A204.1 (cell line): ENCODE measurements at regions not wholly inside any gene's neighbourhood (a gene's known extent, or its start where the extent isn't known, plus 50 kb on each side); places are given as distances from the start of the nearest gene placed in this dataset.
"Not testable (repeated sequence)": the region's sequence is repeated elsewhere in the genome, so short reads cannot be mapped to it uniquely, and the experiment has no call there.

Experiments
- FAIRE-seq: peaks from 2 replicates; lab custom pipeline; 2012; peaks lifted over from hg19 to GRCh38; lab: Jason Lieb, UNC

DNA sequence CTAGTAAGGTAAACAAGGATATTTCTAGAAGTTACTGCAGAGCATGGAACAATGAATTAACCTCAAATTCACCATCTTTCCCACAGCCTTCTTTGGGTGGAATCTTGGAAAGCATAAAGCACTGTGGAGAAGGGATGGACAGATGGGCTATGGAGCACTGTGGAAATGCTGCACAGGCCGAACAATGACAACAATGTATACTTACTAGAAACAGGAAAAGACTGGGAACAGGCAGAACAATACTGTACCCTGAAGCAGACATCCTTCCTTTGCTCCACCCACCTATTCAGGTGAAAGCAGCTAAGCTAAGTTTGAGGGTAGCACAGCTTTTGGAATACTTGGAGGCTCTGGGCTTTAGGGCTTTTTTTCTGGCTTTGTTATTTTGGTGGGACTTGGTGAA, 250.6 kb upstream of the KLF8 start:
- FAIRE-seq: no peak

DNA sequence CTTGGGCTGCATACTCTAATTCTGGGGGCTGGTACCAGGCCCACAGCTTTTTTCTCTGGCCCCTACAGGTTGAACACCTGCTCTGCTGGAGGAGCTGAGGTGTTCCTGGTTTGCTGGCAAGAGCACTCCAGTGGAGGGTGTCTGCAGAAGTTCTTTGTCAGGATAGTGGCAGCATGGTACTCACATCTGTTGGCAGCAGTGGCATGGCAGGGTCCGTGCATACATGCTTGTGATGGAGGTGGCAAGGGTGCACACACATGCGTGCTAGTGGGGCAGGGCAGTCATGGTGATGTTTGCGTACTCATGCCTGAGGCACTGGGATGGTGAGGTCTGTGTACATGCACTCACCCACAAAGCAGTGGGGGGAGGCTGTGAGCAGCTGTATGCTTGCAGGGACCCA, 235.5 kb upstream of the KLF8 start:
- no peak for FAIRE-seq

DNA sequence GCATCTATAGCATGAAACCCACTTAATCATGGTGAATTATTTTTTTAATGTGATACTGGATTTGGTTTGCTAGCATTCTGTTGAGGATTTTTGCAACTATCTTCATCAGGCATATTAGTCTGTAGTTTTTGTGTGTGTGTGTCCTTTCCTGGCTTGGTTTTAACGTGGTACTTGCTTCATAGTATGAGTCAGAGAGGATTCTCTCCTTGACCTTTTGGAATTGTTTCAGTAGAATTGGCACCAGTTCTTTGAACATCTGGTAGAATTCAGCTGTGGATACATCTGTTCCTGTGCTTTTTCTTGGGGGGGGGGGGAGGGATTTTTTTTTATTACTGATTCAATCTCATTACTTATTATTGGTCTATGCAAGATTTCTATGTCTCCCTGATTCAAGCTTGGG, 232.0 kb upstream of the KLF8 start:
- FAIRE-seq: no peak

DNA sequence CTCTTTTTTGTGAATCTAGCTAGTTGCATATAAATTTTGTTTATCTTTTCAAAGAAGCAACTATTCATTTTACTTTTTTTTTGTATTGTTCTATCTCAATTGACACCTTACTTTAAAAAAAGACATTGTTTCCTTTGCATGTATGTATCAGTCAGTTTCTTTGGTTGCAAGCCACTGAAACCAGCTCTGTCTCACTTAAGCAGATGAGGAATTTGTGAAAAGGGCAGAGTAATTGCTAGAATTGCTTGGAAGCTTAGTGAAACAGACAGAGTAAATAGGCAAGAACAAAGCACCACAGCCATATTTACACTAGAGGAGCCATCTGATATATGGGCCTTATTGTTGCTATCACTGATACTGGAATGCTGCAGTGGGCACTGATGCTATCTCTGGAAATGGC, 231.4 kb upstream of the KLF8 start:
- no peak for FAIRE-seq

DNA sequence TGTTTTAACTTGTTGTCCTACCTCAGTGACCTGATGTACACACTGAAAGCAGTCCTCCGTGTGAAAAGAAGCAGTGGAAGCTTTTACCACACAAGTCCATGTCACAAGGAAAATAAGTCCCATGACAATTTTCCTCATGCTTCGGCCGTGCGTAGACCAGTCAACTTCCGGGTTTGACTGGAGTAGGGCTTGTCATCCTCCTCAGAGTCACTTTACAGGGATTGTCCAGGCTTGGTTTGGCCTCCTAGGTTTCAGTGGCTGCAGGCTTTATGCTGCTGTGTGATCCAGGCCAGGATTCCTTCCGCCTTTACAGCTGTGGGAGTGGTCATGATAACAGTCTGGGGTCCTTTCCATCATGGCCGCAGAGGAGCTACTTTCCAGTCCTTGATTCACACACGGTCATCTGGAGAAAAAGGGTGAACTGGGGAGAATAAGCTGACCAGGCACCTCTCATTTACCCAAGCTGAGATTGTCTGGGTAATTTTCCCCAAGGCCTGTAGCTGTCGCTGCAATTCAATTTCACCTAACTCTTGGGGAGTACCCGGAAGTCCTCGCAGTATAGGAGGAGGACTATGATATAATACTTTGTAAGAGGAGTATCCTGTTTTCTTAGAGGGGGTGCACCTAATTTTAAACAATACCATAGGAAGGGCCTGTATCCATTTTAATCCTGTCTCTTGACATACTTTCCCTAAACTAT, 206.1 kb upstream of the KLF8 start:
- no peak for FAIRE-seq

DNA sequence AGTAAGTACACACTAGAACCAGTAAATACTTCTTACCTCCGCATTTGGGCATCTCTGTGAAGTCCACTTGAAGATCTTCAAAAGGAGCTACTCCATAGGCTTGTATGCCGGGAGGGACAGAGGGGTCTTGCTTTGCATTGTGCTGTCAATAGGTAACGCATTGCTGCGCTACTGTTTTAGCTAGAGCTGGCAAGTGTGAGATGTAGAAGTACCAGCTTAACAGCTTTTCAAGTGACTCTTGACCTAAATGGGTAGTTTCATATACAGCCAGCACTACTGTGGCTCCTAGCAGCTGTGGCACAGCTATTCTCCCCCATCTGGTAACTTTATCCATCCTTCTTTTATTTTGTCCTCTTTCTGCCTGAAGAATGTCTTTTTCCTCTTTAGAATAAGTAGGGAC, 205.3 kb upstream of the KLF8 start:
- no peak for FAIRE-seq

DNA sequence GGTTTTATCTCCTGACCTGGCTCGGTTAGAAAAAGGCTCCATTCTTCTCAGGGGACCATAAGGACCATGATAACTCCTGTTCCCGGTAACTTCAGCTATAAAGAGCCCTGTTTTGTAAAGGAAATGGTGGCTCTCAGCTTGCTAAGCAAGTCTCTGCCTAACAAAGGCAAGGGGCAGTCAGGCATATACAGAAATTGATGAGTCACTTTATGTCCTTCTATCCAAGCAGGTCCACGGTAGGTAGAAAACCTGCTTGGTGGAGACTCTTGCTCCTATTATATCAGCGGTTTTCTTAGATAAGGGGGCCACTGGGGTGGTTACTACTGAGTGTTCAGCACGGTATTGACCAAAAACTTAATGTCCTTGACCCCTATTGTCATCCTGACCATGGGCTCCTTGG, 203.0 kb upstream of the KLF8 start:
- FAIRE-seq: no peak

DNA sequence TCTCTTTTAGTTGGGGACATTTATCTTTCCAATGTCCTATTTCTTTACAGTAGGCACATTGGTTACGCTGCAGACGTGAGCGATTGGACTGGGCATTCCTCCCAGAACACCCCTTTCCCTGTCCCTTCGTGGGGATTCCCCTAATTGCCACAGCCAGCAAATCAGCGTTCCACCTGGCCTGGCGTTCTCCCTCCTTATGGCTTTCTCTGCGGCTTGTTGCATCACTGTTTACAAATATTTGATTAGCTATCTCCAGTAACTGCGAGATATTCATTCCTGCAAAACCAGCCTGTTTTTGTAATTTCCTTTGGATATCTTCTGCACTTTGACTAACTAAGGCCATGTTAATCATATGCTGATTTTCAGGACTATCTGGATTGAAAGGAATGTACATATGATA, 202.5 kb upstream of the KLF8 start:
- FAIRE-seq: no peak

DNA sequence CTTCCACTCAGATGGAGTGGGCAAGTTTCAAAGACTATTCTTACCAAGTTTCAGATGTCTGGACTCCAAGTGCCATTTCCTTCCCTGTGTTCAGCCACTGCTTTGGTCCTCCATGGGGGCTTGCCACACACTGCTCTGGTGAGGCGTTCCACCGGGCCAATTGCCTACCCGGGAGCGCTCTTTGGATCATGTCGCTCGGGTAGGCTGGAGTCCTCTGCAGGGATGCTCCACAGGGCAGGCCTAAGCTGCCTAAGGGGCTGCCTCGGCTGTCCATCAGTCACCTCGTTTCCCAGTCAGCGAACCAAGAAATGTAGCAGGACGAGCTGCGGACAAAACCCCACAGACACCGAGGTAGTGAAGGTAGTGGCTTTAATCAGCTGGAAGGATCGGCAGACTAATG, 200.7 kb upstream of the KLF8 start:
- no peak for FAIRE-seq

DNA sequence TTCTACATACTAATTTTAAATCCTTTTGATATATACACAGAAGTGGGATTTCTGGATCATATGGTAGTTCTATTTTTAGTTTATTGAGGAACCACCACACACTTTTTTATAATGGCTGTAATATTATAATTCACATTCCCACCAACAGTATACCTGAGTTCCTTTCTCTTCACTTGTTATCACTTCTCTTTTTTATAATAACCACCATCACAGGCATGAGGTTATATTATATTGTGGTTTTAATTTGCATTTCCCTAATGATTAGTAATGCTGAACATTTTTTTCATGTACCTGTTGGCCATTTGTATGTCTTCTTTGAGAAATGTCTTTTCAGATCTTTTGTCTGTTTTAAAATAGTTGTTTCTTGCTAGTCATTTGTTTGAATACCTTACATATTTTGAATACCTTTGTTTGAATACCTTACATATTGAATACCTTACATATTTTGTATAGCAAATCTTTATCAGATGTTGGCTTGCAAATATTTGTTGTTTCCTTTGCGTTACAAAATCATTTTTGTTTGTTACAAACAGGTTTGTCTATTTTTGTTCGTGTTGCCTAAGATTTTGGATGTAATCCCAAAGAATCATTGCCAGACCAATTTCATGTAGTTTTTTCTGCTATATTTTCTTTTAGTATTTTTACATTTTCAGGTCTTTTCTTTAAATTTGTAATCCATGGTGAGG, 198.5 kb upstream of the KLF8 start:
- no peak for FAIRE-seq

DNA sequence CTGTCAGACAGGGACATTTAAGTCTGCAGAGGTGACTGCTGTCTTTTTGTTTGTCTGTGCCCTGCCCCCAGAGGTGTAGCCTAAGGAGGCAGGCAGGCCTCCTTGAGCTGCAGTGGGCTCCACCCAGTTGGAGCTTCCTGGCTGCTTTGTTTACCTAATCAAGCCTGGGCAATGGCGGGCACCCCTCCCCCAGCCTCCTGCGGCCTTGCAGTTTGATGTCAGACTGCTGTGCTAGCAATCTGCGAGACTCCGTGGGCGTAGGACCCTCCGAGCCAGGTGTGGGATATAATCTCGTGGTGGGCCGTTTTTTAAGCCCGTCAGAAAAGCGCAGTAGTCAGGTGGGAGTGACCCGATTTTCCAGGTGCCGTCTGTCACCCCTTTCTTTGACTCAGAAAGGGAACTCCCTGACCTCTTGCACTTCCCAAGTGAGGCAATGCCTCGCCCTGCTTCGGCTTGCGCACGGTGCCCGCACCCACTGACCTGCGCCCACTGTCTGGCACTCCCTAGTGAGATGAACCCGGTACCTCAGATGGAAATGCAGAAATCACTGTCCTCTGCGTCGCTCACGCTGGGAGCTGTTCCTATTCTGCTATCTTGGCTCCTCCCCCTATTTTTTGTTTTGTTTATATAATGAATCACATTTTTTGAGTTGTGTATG, 179.4 kb upstream of the KLF8 start:
- FAIRE-seq: not testable (repeated sequence)

DNA sequence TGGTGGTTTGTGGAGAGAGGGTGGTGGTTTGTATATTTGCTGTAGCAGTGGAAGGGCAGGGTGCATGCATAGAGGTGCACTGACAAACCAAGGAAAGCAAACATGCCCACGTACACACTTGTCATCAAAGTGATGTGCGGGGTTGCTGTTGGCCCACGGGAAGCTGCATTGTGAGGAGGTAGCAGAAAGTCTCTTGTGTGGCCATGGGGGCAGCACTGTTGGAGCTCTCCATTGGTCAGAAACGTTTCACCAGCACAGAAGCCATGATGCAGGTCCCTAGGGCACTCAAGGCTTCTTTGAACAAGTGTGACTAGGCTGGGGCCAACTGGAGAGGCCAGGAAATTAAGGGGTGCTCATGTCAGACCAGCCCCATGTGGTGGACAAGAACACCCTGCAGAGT, 174.8 kb upstream of the KLF8 start:
- FAIRE-seq: no peak

DNA sequence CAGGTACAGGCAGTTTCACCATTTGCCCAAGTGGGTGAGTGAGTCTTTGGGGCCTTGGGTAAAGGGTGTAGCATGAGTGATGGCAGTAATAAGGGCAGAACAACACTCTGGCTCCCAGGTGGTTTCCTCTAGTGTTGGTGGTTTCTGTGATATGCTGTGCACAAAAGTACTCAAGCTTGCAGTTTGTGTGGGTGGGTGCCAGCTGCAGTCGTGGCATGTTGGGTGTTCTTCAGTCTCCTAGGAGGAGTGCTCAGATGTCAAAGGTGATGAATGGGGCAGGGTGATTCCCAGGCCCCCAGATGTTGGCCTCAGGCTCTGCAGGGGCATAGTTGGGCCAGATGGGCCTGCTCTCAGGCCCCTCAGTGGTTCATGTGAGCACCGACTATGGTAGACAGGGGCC, 166.1 kb upstream of the KLF8 start:
- FAIRE-seq: no peak

DNA sequence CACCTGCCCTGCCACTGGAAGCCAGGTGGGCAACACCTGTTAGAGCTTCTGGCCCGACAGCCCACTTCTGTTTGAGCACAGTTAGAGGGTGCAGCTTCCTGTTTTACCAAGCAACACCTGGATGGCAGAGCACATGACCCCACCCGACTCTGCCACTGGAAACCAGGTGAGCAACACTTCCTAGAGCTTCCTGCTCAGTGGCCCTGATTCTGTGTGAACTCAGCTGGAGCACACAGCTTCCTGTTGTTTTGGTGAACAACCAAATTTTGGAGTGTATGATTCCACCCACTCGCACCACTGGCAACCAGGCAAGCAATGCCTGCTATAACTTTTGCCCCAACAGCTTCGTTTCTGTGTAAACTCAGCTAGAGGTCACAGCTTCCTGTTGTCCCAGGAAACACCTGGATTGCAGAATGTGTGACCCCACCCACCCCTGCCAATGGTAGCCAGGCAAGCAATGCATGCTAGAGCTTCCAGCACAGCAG, 163.8 kb upstream of the KLF8 start:
- FAIRE-seq: no peak

DNA sequence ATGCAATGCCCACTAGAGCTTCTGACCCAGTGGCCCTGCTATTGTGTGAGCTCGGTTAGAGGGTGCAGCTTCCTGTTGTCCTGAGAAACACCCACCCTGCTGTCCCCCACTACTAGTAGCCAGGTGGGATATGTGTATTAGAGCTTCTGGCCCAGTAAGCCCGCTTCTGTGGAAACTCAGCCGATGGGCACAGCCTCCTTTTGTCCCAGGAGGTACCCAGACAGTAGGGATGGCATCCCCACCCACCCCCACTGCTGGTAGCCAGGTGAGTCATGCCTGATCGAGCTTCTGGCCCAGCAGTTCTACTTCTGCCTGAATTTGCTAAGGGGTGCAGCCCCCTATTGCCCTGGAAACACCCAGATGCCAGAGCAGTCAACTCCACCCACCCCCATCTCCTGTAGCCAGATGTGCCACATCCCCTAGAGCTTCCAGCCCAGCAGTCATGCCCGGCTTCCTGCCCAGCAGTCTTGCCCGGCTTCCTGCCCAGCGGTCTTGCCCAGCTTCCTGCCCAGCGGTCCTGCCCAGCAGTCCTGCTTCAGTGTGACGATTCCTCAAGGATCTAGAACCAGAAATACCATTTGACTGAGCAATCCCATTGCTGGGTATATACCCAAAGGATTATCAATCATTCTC, 162.7 kb upstream of the KLF8 start:
- no peak for FAIRE-seq

DNA sequence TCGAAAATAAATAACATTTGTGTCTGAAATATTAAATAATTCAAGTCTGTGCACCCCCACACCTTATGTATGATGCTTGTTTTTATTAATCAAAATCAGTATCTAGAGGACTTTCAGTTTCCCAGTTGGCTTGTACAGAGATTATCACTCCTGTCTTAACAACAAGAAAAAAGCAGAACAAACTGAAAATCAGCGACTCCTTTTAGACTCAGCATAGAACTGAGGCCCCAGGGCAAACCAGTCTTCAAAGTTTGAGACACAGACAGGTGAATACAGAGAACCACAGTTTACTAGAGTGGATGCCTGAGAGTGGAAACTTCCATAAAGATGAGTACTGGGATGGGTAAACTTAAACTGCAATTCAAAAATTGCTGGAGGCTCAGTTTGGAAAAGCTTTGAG, 142.8 kb upstream of the KLF8 start:
- no peak for FAIRE-seq

DNA sequence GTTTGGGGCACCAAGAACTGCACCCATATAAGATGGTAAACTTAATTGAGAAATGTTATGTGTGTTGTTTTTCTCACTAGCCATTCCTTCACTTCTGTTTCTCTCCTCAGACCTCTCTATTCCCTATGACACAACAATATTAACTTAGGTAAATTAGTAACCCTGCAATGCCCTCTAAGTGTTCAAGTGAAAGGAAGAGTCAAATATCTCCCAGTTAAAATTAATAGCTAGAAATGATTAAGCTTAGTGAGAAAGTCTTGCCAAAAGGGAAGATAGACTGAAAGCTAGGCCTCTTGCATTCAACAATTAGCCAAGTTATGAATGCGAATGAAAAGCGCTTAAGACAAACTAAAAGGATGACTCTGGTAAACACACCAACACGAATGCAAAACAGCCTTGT, 132.9 kb upstream of the KLF8 start:
- no peak for FAIRE-seq

DNA sequence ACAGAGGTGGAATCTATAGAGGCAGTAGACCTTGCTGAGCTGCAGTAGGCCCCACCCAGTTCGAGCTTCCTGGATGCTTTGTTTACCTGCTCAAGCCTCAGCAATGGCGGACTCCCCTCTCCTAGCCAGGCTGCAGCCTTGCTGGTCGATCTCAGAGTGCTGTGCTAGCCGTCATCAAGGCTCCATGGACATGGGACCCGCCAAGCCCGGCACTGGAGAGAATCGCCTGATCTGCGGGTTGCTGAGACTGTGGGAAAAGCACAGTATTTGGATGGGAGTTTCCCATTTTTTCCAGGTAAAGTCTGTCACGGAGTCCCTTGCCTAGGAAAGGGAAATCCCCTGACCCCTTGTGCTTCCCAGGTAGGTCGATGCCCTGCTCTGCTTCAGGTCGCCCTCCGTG, 124.8 kb upstream of the KLF8 start:
- no peak for FAIRE-seq

DNA sequence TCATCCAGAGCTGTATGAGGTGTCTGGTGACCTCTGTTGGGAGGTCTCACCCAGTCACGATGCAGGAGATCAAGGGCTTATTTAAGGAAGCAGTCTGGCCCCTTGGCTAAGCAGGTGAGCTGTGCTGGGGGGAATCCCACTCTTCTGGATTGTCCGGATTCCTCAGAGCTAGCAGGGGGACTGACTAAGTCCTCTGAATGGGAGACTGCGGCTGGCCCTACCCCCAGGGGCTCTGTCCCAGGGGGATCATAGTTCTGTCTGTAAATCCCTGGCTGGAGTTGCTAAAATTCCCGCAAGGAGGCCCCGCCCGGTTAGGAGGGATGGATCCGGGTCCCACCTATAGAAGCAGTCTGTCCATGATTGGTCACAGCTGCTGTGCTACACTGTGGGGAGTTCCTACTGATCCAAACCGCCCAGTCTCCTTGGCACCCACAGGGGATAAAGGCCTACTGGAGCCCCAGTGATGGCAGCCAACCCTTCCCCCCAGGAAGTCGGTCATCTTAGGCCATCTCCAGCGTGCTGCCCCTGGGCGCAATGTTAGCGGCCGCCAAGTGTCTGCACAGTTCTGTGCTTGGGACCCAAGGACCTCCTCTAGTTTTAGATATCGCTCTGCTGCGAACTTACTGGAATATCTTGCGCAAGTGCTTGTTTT, 118.2 kb upstream of the KLF8 start:
- FAIRE-seq: no peak

DNA sequence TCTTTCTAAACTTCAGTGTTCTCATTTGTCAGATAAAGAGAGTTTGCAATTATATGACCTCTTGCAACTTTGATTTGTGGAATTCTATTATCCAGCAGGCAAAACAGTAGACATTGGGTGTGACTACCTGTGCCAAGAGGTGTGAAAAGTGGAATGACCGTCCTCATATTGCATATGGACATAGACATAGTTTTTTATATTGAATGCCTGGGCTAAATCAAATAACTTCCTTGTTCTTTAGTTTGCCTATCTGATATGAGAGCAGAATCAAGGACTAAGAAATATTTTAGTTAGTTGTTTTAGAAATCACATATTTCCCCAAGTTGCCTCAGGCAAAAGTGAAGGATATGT, 117.7 kb upstream of the KLF8 start:
- no peak for FAIRE-seq

DNA sequence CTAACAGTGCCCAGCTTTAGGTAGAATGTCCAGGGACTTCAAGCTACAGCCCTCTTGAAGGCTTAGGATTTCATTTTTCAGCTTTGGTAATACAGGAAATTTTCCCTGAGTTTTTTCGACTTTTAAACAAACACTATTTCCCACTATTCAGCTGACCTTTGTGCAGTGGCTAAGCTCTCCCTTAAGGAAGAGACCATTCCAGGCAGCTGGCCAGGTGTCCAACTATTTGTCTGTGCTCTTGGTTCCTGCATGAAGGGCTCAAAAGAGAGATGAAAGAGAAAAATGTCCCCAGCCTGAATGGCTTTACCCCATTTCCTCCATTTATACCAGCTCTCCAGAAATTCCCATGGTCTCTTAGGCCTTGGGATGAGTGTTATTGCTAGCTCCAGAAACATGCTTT, 111.9 kb upstream of the KLF8 start:
- FAIRE-seq: no peak

DNA sequence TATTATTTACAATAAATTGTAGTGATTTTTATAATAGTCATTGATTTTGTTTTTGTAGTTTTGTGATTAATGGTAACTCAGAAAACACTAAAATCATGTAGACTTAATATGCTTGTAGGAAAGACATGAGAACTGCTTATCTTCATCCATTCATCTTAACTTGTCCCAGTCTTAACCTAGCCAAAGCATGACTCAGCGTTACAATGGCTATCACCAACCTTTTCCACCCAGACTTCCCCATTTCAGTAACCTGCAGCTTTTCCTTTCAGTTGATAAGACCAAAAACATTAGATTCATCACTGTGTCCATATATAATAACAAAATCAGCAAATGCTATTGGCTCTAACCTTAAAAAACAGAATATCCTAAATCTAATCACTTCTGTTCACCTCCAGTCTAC, 106.2 kb upstream of the KLF8 start:
- FAIRE-seq: no peak

DNA sequence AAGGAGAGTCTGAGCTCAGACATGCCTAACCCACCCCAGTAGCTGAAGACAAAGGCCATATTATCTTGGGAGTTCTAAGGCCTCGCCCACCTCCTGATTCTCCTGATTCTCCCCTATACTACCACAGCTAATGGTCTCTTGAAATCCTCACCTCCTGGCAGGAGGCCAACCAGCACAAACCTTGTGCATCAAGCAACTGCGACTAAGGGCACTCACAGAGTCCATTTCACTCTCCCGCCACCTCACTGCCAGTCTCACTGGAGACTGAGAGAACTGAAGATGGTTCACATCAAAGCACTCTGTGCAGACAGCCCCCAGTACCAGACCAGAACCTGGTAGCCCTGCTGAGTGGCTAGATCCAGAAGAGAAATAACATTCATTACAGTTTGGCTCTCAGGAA, 102.1 kb upstream of the KLF8 start:
- no peak for FAIRE-seq
